SK-N-SH (cell line): ENCODE measurements at regions not wholly inside any gene's neighbourhood (a gene's known extent, or its start where the extent isn't known, plus 50 kb on each side); places are given as distances from the start of the nearest gene placed in this dataset.

Source experiments
- EP300 ChIP-seq, 2 experiments: IDR thresholded peaks; 2 replicates each; pipeline versions ENCODE4 v1.4.0 to v1.6.1; 2012; ENCODE audit warnings: borderline replicate concordance in 1 of 2, low read depth in 1 of 2, low read length in 1 of 2
- FOSL2 ChIP-seq: IDR thresholded peaks from 2 replicates; pipeline ENCODE4 v1.4.0; 2012; ENCODE audit warnings: low read depth, mild to moderate bottlenecking, moderate library complexity, borderline replicate concordance

- TF ChIP-seq EP300 (IDR thresholded peaks at IDR 0.05; ENCODE audit: borderline replicate concordance in 1 of 2, low read depth in 1 of 2, low read length in 1 of 2), result no peak
- TF ChIP-seq FOSL2, result no peak
Measured at GRCh38 chr2:12257476-12257875, 459.3 kb upstream of the TRIB2 start.
